ENCODE measurements at regions not wholly inside any gene's neighbourhood (a gene's known extent, or its start where the extent isn't known, plus 50 kb on each side); places are given as distances from the start of the nearest gene placed in this dataset.

GRCh38 chr6:4324746-4325145 is 189.4 kb upstream of the ECI2 start:
- Histone ChIP-seq H3K27me3 (ENCODE audit: insufficient read depth, low read depth, severe bottlenecking) (peaks cover 42% of the 10 kb centered on the region), H3K4me3 (ENCODE audit: low read depth, low read length) (no peak overlapping the region), H3K27ac (no peak overlapping the region), H3K36me3 (no peaks in the 10 kb centered on the region), H3K9me3 (ENCODE audit: severe bottlenecking) (no peaks in the 10 kb centered on the region)
- no peak for TF ChIP-seq CTCF (IDR thresholded peaks at IDR 0.05; ENCODE audit: low read depth, low read length)
- no peak for DNase-seq

DNA sequence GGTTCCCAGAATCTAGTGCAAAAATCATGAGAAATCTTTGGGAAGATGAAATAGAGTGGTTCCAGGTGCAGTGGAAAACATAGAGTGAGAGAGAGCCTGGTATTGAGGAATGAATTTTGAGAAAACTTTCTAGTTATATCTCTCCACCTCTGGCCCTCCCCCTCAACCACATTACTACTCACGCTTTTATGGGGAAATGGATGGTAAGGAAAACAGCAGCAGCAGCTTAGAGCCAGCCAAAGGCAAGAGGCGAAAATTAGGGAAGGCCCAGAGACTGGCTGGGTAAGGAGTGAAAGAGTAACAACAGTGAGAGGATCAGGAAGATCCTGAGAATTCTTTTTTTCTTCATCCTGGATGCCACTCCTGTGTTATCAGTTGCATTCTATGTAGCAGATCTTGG is 187.9 kb upstream of the ECI2 start:
- no peak for DNase-seq
- Histone ChIP-seq H3K4me3 (ENCODE audit: low read depth, low read length) (no peak overlapping the region), H3K27ac (no peak overlapping the region), H3K27me3 (ENCODE audit: insufficient read depth, low read depth, severe bottlenecking) (peaks cover 50% of the 10 kb centered on the region), H3K36me3 (no peaks in the 10 kb centered on the region), H3K9me3 (ENCODE audit: severe bottlenecking) (no peaks in the 10 kb centered on the region)
- TF ChIP-seq CTCF (IDR thresholded peaks at IDR 0.05; ENCODE audit: low read depth, low read length) = no peak

- Histone ChIP-seq H3K27me3 (ENCODE audit: insufficient read depth, low read depth, severe bottlenecking) (peaks cover 47% of the 10 kb centered on the region), H3K27ac (no peak overlapping the region), H3K36me3 (no peaks in the 10 kb centered on the region), H3K4me3 (ENCODE audit: low read depth, low read length) (no peak overlapping the region), H3K9me3 (ENCODE audit: severe bottlenecking) (no peaks in the 10 kb centered on the region)
- no peak for DNase-seq
- no peak for TF ChIP-seq CTCF (IDR thresholded peaks at IDR 0.05; ENCODE audit: low read depth, low read length)
Observed at GRCh38 chr6:4322846-4323309, 187.5 kb upstream of the ECI2 start.

DNA sequence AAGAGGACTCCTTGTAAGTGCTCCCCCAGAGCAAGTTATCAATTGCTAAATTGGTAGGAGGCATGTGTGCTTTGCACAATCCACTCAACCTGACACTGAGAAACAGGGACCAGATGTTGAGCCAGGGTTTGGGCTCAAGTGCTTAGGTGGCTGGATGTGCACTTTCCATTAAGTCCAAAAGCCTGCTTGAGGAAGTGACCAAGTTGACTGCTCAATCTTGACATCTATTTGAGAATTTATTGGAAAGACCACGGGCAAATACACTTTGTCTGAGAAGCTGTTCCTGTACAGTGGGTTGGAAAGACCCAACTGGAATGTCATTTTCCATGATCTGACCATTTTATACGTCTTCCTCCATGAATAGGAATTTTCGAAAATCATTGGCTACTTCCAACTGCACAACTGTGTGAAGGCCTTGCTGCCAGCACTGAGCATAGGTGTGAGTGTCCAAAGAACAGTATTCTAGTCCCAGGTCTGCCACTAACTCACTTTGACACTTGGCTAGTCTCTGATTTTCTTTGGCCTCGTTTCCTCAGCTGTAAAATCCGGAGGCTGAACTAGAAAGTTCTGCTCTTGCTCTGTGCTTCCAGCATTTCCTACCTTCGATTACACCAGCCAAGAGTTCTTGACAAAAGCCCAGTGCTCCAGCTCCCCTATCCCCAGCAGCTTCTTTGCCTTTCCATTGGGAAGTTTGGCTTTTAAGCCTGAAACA is 186.9 kb upstream of the ECI2 start:
- TF ChIP-seq CTCF (IDR thresholded peaks at IDR 0.05; ENCODE audit: low read depth, low read length) = no peak
- Histone ChIP-seq H3K27ac (no peak overlapping the region), H3K27me3 (ENCODE audit: insufficient read depth, low read depth, severe bottlenecking) (peaks cover 51% of the 10 kb centered on the region), H3K36me3 (no peaks in the 10 kb centered on the region), H3K4me3 (ENCODE audit: low read depth, low read length) (no peak overlapping the region), H3K9me3 (ENCODE audit: severe bottlenecking) (no peaks in the 10 kb centered on the region)
- no peak for DNase-seq

- Histone ChIP-seq H3K9me3 (ENCODE audit: severe bottlenecking) (no peaks in the 10 kb centered on the region), H3K36me3 (no peaks in the 10 kb centered on the region), H3K4me3 (ENCODE audit: low read depth, low read length) (no peak overlapping the region), H3K27me3 (ENCODE audit: insufficient read depth, low read depth, severe bottlenecking) (peaks cover 52% of the 10 kb centered on the region), H3K27ac (no peak overlapping the region)
- no peak for DNase-seq
- no peak for TF ChIP-seq CTCF (IDR thresholded peaks at IDR 0.05; ENCODE audit: low read depth, low read length)
Observed at GRCh38 chr6:4320860-4321259, 185.5 kb upstream of the ECI2 start.

Data from WERI-Rb-1 (cell line).